GM21360 (cell line): ENCODE measurements at regions not wholly inside any gene's neighbourhood (a gene's known extent, or its start where the extent isn't known, plus 50 kb on each side); places are given as distances from the start of the nearest gene placed in this dataset.

ENCODE experiments used
- ATAC-seq: cut with Tn5 transposase; IDR thresholded peaks from one replicate; pipeline ENCODE4 v1.9.1; 2021; ENCODE audit warnings: mild to moderate bottlenecking, moderate library complexity; ENCODE audit not compliant: unreplicated experiment

- ATAC-seq, result no peak
Measured at GRCh38 chr1:185375583-185375982, 58.5 kb upstream of the IVNS1ABP start.

- no peak for ATAC-seq
Measured at GRCh38 chr1:185373813-185374529, 56.9 kb upstream of the IVNS1ABP start.

GRCh38 chr1:185369786-185370185 lies 52.7 kb upstream of the IVNS1ABP start:
- no peak for ATAC-seq

GRCh38 chr1:185368913-185369491 lies 52.0 kb upstream of the IVNS1ABP start:
- ATAC-seq, result no peak

GRCh38 chr1:185368313-185368855 lies 51.3 kb upstream of the IVNS1ABP start:
- no peak for ATAC-seq

GRCh38 chr1:185367218-185367617 lies 50.2 kb upstream of the IVNS1ABP start:
- ATAC-seq, result no peak
